ENCODE measurements at regions not wholly inside any gene's neighbourhood (a gene's known extent, or its start where the extent isn't known, plus 50 kb on each side); places are given as distances from the start of the nearest gene placed in this dataset.

GRCh38 chr17:72430611-72431432 is 310.0 kb downstream of the SOX9 start:
- Histone ChIP-seq H3K9me3 (ENCODE audit: control insufficient read depth in 2 of 2, low read length in 2 of 2) (no peaks in the 10 kb centered on the region), H3K27ac (ENCODE audit: insufficient read depth, low read length, poor library complexity, severe bottlenecking) (no peak overlapping the region), H3K4me3 (ENCODE audit: low read depth, low read length) (no peak overlapping the region), H3K27me3 (ENCODE audit: control insufficient read depth, insufficient read depth, low read length) (no peaks in the 10 kb centered on the region), H3K36me3 (ENCODE audit: control insufficient read depth, insufficient read depth, low read length) (no peaks in the 10 kb centered on the region), H3K4me1 (ENCODE audit: control insufficient read depth, insufficient read depth, low read length, poor library complexity, severe bottlenecking) (no peaks in the 10 kb centered on the region)
- Mint-ChIP-seq H3K4me1 (no peaks in the 10 kb centered on the region), H3K4me3 (no peak overlapping the region), H3K27ac (no peak overlapping the region), H3K27me3 (peaks cover 18% of the 10 kb centered on the region), H3K36me3 (no peaks in the 10 kb centered on the region), H3K9me3 (peaks cover 0 to 1% (median 0%) of the 10 kb centered on the region in 7 donors)
- DNase-seq (no peak), ATAC-seq (ENCODE audit: low read depth in 2 of 2) (no peak)

- Mint-ChIP-seq H3K4me1 (no peaks in the 10 kb centered on the region), H3K36me3 (no peaks in the 10 kb centered on the region), H3K27ac (no peak overlapping the region), H3K27me3 (peaks cover 19% of the 10 kb centered on the region), H3K9me3 (peaks cover 0 to 1% (median 0%) of the 10 kb centered on the region in 7 donors), H3K4me3 (no peak overlapping the region)
- no peak for DNase-seq
- Histone ChIP-seq H3K27ac (ENCODE audit: insufficient read depth, low read length, poor library complexity, severe bottlenecking) (no peak overlapping the region), H3K27me3 (ENCODE audit: control insufficient read depth, insufficient read depth, low read length) (no peaks in the 10 kb centered on the region), H3K4me3 (ENCODE audit: low read depth, low read length) (no peak overlapping the region), H3K36me3 (ENCODE audit: control insufficient read depth, insufficient read depth, low read length) (no peaks in the 10 kb centered on the region), H3K9me3 (ENCODE audit: control insufficient read depth in 2 of 2, low read length in 2 of 2) (no peaks in the 10 kb centered on the region), H3K4me1 (ENCODE audit: control insufficient read depth, insufficient read depth, low read length, poor library complexity, severe bottlenecking) (no peaks in the 10 kb centered on the region)
- no peak for ATAC-seq (ENCODE audit: low read depth in 2 of 2)
These were observed 311.4 kb downstream of the SOX9 start for GRCh38 chr17:72432143-72432621.

- H3K27ac Mint-ChIP-seq, result no peak overlapping the region
- no peak overlapping the region for H3K4me3 ChIP-seq (ENCODE audit: low read depth, low read length)
- H3K27me3 ChIP-seq (ENCODE audit: control insufficient read depth, insufficient read depth, low read length), result no peaks in the 10 kb centered on the region
- H3K36me3 Mint-ChIP-seq, result no peaks in the 10 kb centered on the region
- no peaks in the 10 kb centered on the region for H3K9me3 ChIP-seq (ENCODE audit: control insufficient read depth in 2 of 2, low read length in 2 of 2)
- H3K27me3 Mint-ChIP-seq, result peaks cover 19% of the 10 kb centered on the region
- H3K4me1 Mint-ChIP-seq, result no peaks in the 10 kb centered on the region
- no peak overlapping the region for H3K27ac ChIP-seq (ENCODE audit: insufficient read depth, low read length, poor library complexity, severe bottlenecking)
- DNase-seq (no peak), ATAC-seq (ENCODE audit: low read depth in 2 of 2) (no peak)
- no peaks in the 10 kb centered on the region for H3K36me3 ChIP-seq (ENCODE audit: control insufficient read depth, insufficient read depth, low read length)
- H3K9me3 Mint-ChIP-seq, result peaks cover 0 to 1% (median 0%) of the 10 kb centered on the region in 7 donors
- H3K4me1 ChIP-seq (ENCODE audit: control insufficient read depth, insufficient read depth, low read length, poor library complexity, severe bottlenecking), result no peaks in the 10 kb centered on the region
- H3K4me3 Mint-ChIP-seq, result no peak overlapping the region
These were observed 312.1 kb downstream of the SOX9 start for GRCh38 chr17:72432881-72433280.

GRCh38 chr17:72433797-72434196 is 313.0 kb downstream of the SOX9 start:
- H3K4me1 ChIP-seq (ENCODE audit: control insufficient read depth, insufficient read depth, low read length, poor library complexity, severe bottlenecking), result no peaks in the 10 kb centered on the region
- no peak overlapping the region for H3K27ac ChIP-seq (ENCODE audit: insufficient read depth, low read length, poor library complexity, severe bottlenecking)
- Mint-ChIP-seq H3K4me1 (no peaks in the 10 kb centered on the region), H3K27ac (no peak overlapping the region), H3K9me3 (peaks cover 0 to 1% (median 0%) of the 10 kb centered on the region in 7 donors), H3K27me3 (peaks cover 19% of the 10 kb centered on the region), H3K4me3 (no peak overlapping the region), H3K36me3 (no peaks in the 10 kb centered on the region)
- H3K36me3 ChIP-seq (ENCODE audit: control insufficient read depth, insufficient read depth, low read length), result no peaks in the 10 kb centered on the region
- ATAC-seq (ENCODE audit: low read depth in 2 of 2) (no peak), DNase-seq (no peak)
- H3K27me3 ChIP-seq (ENCODE audit: control insufficient read depth, insufficient read depth, low read length), result no peaks in the 10 kb centered on the region
- no peaks in the 10 kb centered on the region for H3K9me3 ChIP-seq (ENCODE audit: control insufficient read depth in 2 of 2, low read length in 2 of 2)
- H3K4me3 ChIP-seq (ENCODE audit: low read depth, low read length), result no peak overlapping the region

- no peak for DNase-seq
- H3K4me1 Mint-ChIP-seq, result no peaks in the 10 kb centered on the region
These were observed 313.8 kb downstream of the SOX9 start for GRCh38 chr17:72434581-72434980.

GRCh38 chr17:72434991-72435618 is 314.3 kb downstream of the SOX9 start:
- H3K4me3 Mint-ChIP-seq, result no peak overlapping the region
- peaks cover 0 to 4% (median 0%) of the 10 kb centered on the region in 7 donors for H3K9me3 Mint-ChIP-seq
- Histone ChIP-seq H3K4me3 (ENCODE audit: low read depth, low read length) (no peak overlapping the region), H3K36me3 (ENCODE audit: control insufficient read depth, insufficient read depth, low read length) (no peaks in the 10 kb centered on the region), H3K9me3 (ENCODE audit: control insufficient read depth in 2 of 2, low read length in 2 of 2) (no peaks in the 10 kb centered on the region), H3K4me1 (ENCODE audit: control insufficient read depth, insufficient read depth, low read length, poor library complexity, severe bottlenecking) (no peaks in the 10 kb centered on the region), H3K27ac (ENCODE audit: insufficient read depth, low read length, poor library complexity, severe bottlenecking) (no peak overlapping the region), H3K27me3 (ENCODE audit: control insufficient read depth, insufficient read depth, low read length) (no peaks in the 10 kb centered on the region)
- no peak overlapping the region for H3K27ac Mint-ChIP-seq
- H3K36me3 Mint-ChIP-seq, result no peaks in the 10 kb centered on the region
- no peaks in the 10 kb centered on the region for H3K4me1 Mint-ChIP-seq
- DNase-seq, result no peak
- ATAC-seq (ENCODE audit: low read depth in 2 of 2), result no peak
- peaks cover 19% of the 10 kb centered on the region for H3K27me3 Mint-ChIP-seq

More at GRCh38 chr17:72434581-72434980, 313.8 kb downstream of the SOX9 start:
- no peaks in the 10 kb centered on the region for H3K27me3 ChIP-seq (ENCODE audit: control insufficient read depth, insufficient read depth, low read length)
- H3K4me1 ChIP-seq (ENCODE audit: control insufficient read depth, insufficient read depth, low read length, poor library complexity, severe bottlenecking), result no peaks in the 10 kb centered on the region
- no peaks in the 10 kb centered on the region for H3K36me3 ChIP-seq (ENCODE audit: control insufficient read depth, insufficient read depth, low read length)
- H3K9me3 Mint-ChIP-seq, result peaks cover 0 to 1% (median 0%) of the 10 kb centered on the region in 7 donors
- H3K36me3 Mint-ChIP-seq, result no peaks in the 10 kb centered on the region
- no peak for ATAC-seq (ENCODE audit: low read depth in 2 of 2)
- no peak overlapping the region for H3K4me3 Mint-ChIP-seq
- no peak overlapping the region for H3K27ac Mint-ChIP-seq
- H3K27ac ChIP-seq (ENCODE audit: insufficient read depth, low read length, poor library complexity, severe bottlenecking), result no peak overlapping the region
- peaks cover 19% of the 10 kb centered on the region for H3K27me3 Mint-ChIP-seq
- no peak overlapping the region for H3K4me3 ChIP-seq (ENCODE audit: low read depth, low read length)
- H3K9me3 ChIP-seq (ENCODE audit: control insufficient read depth in 2 of 2, low read length in 2 of 2), result no peaks in the 10 kb centered on the region

GRCh38 chr17:72438783-72439182 is 318.0 kb downstream of the SOX9 start:
- no peak overlapping the region for H3K27ac ChIP-seq (ENCODE audit: insufficient read depth, low read length, poor library complexity, severe bottlenecking)
- ATAC-seq (ENCODE audit: low read depth in 2 of 2) (no peak), DNase-seq (no peak)
- no peak overlapping the region for H3K4me3 ChIP-seq (ENCODE audit: low read depth, low read length)
- Mint-ChIP-seq H3K27ac (no peak overlapping the region), H3K9me3 (peaks cover 0 to 4% (median 0%) of the 10 kb centered on the region in 7 donors), H3K36me3 (no peaks in the 10 kb centered on the region), H3K4me1 (no peaks in the 10 kb centered on the region), H3K4me3 (no peak overlapping the region), H3K27me3 (peaks cover 6% of the 10 kb centered on the region)
- no peaks in the 10 kb centered on the region for H3K4me1 ChIP-seq (ENCODE audit: control insufficient read depth, insufficient read depth, low read length, poor library complexity, severe bottlenecking)
- no peaks in the 10 kb centered on the region for H3K27me3 ChIP-seq (ENCODE audit: control insufficient read depth, insufficient read depth, low read length)
- no peaks in the 10 kb centered on the region for H3K9me3 ChIP-seq (ENCODE audit: control insufficient read depth in 2 of 2, low read length in 2 of 2)
- no peaks in the 10 kb centered on the region for H3K36me3 ChIP-seq (ENCODE audit: control insufficient read depth, insufficient read depth, low read length)

All from CD4-positive, CD25-positive, alpha-beta regulatory T cell (primary cell).